ENCODE measurements at regions not wholly inside any gene's neighbourhood (a gene's known extent, or its start where the extent isn't known, plus 50 kb on each side); places are given as distances from the start of the nearest gene placed in this dataset.

DNA sequence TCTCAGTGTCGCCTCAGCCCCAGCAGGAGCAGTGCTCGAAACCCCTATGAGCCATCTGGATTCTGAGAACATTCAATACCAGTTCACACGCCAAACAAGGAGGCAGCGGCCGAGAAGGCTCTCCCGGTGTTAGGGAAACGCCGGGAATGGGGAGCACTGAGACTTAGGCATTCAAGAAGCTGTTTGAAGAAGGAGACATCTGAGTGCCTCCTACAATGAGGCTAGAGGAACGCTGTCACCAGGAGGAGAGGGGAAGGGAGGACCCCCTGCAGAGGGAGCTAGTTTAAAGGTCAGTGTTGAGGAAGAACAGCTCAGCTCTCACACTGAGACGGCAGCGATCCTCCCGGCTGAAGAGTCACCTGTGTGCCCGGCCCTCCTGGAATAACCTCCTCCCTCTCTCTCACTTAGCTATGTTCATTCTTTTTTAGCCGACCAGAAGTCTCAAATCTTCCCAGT lies 69.9 kb downstream of the SERPINA3 start:
- H3K27ac ChIP-seq = no peak overlapping the region
- no peak overlapping the region for H3K4me3 ChIP-seq
- TF ChIP-seq, protein P1, sequence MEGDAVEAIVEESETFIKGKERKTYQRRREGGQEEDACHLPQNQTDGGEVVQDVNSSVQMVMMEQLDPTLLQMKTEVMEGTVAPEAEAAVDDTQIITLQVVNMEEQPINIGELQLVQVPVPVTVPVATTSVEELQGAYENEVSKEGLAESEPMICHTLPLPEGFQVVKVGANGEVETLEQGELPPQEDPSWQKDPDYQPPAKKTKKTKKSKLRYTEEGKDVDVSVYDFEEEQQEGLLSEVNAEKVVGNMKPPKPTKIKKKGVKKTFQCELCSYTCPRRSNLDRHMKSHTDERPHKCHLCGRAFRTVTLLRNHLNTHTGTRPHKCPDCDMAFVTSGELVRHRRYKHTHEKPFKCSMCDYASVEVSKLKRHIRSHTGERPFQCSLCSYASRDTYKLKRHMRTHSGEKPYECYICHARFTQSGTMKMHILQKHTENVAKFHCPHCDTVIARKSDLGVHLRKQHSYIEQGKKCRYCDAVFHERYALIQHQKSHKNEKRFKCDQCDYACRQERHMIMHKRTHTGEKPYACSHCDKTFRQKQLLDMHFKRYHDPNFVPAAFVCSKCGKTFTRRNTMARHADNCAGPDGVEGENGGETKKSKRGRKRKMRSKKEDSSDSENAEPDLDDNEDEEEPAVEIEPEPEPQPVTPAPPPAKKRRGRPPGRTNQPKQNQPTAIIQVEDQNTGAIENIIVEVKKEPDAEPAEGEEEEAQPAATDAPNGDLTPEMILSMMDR (IDR thresholded peaks at IDR 0.05) = no peak
- no peaks in the 10 kb centered on the region for H3K36me3 ChIP-seq (ENCODE audit: insufficient read depth in 1 of 2, low read depth in 1 of 2)
- ATAC-seq (no peak), DNase-seq (no peak)
- no peaks in the 10 kb centered on the region for H3K27me3 ChIP-seq (ENCODE audit: insufficient read depth in 3 of 3, low read length in 2 of 3)
- intact Hi-C loops (cut with DNase I) = loop anchor here (5.0 to 10.0 kb wide), 4 partner anchors 250 to 755 kb away; no protein-coding TSS in a partner anchor
- H3K4me1 ChIP-seq = no peaks in the 10 kb centered on the region
- H3K9me3 ChIP-seq = no peaks in the 10 kb centered on the region
- 73 to 81% (median 80%) methylated on average over 14 of the region's 14 CpGs for WGBS, 3 donors

DNA sequence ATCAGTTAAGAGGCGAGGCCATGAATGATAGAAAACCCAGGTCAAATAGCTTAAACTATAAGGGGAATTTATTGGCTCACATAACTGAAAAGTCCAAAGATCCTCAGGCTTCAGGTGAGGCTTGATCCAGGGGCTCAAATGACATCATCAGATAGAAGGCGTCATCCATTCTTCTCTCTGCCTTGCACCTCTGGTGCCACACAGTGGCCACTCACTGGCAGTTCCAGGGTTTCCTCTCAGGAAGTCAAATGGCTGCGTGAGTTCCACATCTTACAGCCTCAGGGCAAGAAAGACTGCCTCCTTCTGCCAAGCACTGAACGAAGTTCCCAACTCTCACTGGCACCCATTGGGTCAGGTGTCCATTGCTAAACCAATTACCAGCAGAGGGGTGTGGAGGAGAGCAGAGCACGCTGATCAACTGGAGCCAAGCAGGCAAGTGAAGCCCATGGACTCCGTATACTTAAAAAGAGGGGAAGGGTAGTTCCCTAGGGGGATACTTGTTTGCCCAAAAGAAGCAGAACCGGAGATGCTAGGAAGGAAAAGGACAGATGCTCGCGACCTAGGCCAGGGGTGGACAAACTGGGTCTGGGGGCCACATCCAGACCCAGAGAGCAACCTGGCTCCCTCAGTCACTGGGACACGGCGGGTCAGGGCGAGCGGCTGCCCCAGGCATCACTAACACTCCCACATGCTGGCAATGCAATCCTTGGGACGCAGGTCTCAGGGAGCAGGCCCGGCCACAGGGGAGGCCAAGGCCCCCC lies 69.3 kb downstream of the SERPINA3 start:
- Histone ChIP-seq H3K4me1 (no peaks in the 10 kb centered on the region), H3K36me3 (ENCODE audit: insufficient read depth in 1 of 2, low read depth in 1 of 2) (no peaks in the 10 kb centered on the region), H3K9me3 (no peaks in the 10 kb centered on the region), H3K4me3 (no peak overlapping the region), H3K27me3 (ENCODE audit: insufficient read depth in 3 of 3, low read length in 2 of 3) (no peaks in the 10 kb centered on the region), H3K27ac (no peak overlapping the region)
- 75 to 81% (median 78%) methylated on average over 15 of the region's 15 CpGs for WGBS, 3 donors
- intact Hi-C loops (cut with DNase I) = loop anchor here (5.0 to 10.0 kb wide), 4 partner anchors 249 to 756 kb away; no protein-coding TSS in a partner anchor
- ATAC-seq = peak in 3 of 4 donors; percentile 75 to 83 (median 76)
- DNase-seq = no peak
- TF ChIP-seq, protein P1 (IDR thresholded peaks at IDR 0.05) = peak; percentile 32

DNA sequence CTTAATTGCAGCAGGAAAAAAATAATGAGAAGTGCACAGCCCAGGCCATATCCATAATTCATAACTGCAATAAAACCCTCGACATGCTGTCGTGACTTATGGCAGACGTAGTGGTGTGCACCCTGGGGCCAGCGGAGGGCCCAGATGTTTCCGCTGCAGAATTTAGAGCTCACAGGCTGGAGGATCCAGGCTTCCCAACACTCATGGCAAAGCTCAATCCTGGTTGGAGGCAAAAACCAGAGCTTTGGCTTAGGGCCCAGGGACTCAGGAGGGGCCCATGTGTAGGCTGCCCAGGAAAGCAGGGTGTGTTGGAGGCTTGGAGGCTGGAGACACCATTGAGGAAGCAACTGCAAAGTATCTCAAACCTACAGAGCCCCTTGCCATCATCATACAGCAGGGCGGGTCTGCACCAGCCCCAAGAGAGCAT lies 68.7 kb downstream of the SERPINA3 start:
- no peak overlapping the region for H3K4me3 ChIP-seq
- intact Hi-C loops (cut with DNase I) = loop anchor here (5.0 to 10.0 kb wide), 4 partner anchors 249 to 756 kb away; no protein-coding TSS in a partner anchor
- no peaks in the 10 kb centered on the region for H3K4me1 ChIP-seq
- 76 to 87% (median 83%) methylated on average over 6 of the region's 6 CpGs for WGBS, 3 donors
- TF ChIP-seq, protein P1 (IDR thresholded peaks at IDR 0.05) = no peak
- no peak for DNase-seq
- H3K27ac ChIP-seq = no peak overlapping the region
- H3K9me3 ChIP-seq = no peaks in the 10 kb centered on the region
- H3K36me3 ChIP-seq (ENCODE audit: insufficient read depth in 1 of 2, low read depth in 1 of 2) = no peaks in the 10 kb centered on the region
- H3K27me3 ChIP-seq (ENCODE audit: insufficient read depth in 3 of 3, low read length in 2 of 3) = no peaks in the 10 kb centered on the region
- peak in 1 of 4 donors; percentile 13 for ATAC-seq

DNA sequence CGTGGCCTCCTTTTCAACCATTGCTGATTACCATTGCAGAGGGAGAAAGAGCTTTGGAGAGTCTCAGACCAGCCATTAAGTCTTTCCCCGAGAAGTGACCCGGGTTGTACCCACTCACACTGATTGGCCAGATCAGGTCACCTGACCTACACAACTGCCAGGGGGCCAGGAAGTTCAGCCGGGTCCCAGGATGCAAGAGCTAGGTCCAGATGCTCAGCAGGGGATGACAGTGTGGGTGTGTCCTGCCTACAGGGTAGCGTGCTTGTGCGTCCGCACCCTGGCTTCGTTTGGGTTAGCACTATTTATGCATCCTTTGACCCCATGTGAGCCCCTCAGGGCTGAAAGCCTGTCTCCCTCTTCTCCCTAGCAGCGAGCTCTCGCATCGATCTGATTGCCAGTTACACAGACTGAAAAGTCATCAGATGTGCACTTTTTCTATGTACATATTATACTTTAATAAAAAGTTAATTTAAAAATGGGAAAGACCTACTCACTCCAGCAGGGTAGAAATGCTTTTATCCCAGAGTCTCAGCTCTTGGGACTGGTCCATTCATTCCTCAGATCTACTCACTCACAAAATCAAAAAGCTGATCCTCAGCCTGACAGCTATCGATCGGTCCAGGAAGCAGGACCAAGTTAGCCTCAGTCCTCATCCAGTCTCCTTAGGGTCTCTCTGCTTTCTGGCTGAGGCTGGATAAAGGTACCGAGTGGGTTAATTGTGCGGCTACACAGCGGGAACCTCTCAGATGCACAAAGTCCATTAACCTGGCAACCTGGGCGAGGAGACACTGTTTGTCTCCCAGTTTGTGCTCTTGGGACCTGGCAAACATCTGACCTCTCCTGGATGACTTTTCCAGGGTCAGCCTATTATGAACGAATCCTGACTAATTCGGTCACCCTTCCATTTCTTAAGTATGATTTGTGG lies 68.0 kb downstream of the SERPINA3 start:
- 66 to 70% (median 66%) methylated on average over 19 of the region's 19 CpGs for WGBS, 3 donors

More for the DNA sequence above, 68.0 kb downstream of the SERPINA3 start:
- ATAC-seq = peak in 3 of 4 donors; percentile 32 to 56 (median 36)
- Histone ChIP-seq H3K4me3 (no peak overlapping the region), H3K27me3 (ENCODE audit: insufficient read depth in 3 of 3, low read length in 2 of 3) (peaks cover 0 to 2% (median 0%) of the 10 kb centered on the region in 3 donors), H3K9me3 (no peaks in the 10 kb centered on the region), H3K27ac (no peak overlapping the region), H3K36me3 (ENCODE audit: insufficient read depth in 1 of 2, low read depth in 1 of 2) (no peaks in the 10 kb centered on the region), H3K4me1 (no peaks in the 10 kb centered on the region)
- TF ChIP-seq, protein P1 (IDR thresholded peaks at IDR 0.05) = no peak
- intact Hi-C loops (cut with DNase I) = loop anchor here (5.0 to 10.0 kb wide), 4 partner anchors 248 to 757 kb away; no protein-coding TSS in a partner anchor
- no peak for DNase-seq
